ENCODE measurements at regions not wholly inside any gene's neighbourhood (a gene's known extent, or its start where the extent isn't known, plus 50 kb on each side); places are given as distances from the start of the nearest gene placed in this dataset.

GRCh38 chr1:168982778-168983177 is 123.7 kb upstream of the ATP1B1 start:
- Mint-ChIP-seq H3K27me3 (peaks cover 15% of the 10 kb centered on the region), H3K4me3 (no peak overlapping the region)

GRCh38 chr1:168987330-168987729 is 119.2 kb upstream of the ATP1B1 start:
- no peak for ATAC-seq (replicated peaks; ENCODE audit: extremely low read depth, poor library complexity, severe bottlenecking)
- Mint-ChIP-seq H3K27me3 (peaks cover 24% of the 10 kb centered on the region), H3K4me3 (no peak overlapping the region), H3K4me1 (no peaks in the 10 kb centered on the region), H3K27ac (ENCODE audit: low read depth) (no peak overlapping the region), H3K9me3 (no peaks in the 10 kb centered on the region), H3K36me3 (ENCODE audit: insufficient read depth) (no peaks in the 10 kb centered on the region)
- no peak for DNase-seq (ENCODE audit: low spot score in 2 of 2)

More at GRCh38 chr1:168982778-168983177, 123.7 kb upstream of the ATP1B1 start:
- peaks cover 6% of the 10 kb centered on the region for H3K4me1 Mint-ChIP-seq
- H3K27ac Mint-ChIP-seq (ENCODE audit: low read depth) = no peak overlapping the region
- DNase-seq (ENCODE audit: low spot score in 2 of 2) = no peak
- no peak for ATAC-seq (replicated peaks; ENCODE audit: extremely low read depth, poor library complexity, severe bottlenecking)
- no peaks in the 10 kb centered on the region for H3K36me3 Mint-ChIP-seq (ENCODE audit: insufficient read depth)
- H3K9me3 Mint-ChIP-seq = no peaks in the 10 kb centered on the region

GRCh38 chr1:168987923-168988322 is 118.6 kb upstream of the ATP1B1 start:
- Mint-ChIP-seq H3K9me3 (no peaks in the 10 kb centered on the region), H3K27me3 (peaks cover 24% of the 10 kb centered on the region), H3K4me3 (no peak overlapping the region), H3K27ac (ENCODE audit: low read depth) (no peak overlapping the region), H3K4me1 (no peaks in the 10 kb centered on the region), H3K36me3 (ENCODE audit: insufficient read depth) (no peaks in the 10 kb centered on the region)
- no peak for DNase-seq (ENCODE audit: low spot score in 2 of 2)
- no peak for ATAC-seq (replicated peaks; ENCODE audit: extremely low read depth, poor library complexity, severe bottlenecking)

GRCh38 chr1:168989985-168990384 is 116.5 kb upstream of the ATP1B1 start:
- DNase-seq (ENCODE audit: low spot score in 2 of 2) = no peak
- H3K4me3 Mint-ChIP-seq = no peak overlapping the region
- ATAC-seq (replicated peaks; ENCODE audit: extremely low read depth, poor library complexity, severe bottlenecking) = no peak
- no peaks in the 10 kb centered on the region for H3K9me3 Mint-ChIP-seq
- H3K27me3 Mint-ChIP-seq = peaks cover 25% of the 10 kb centered on the region
- no peak overlapping the region for H3K27ac Mint-ChIP-seq (ENCODE audit: low read depth)
- H3K36me3 Mint-ChIP-seq (ENCODE audit: insufficient read depth) = peaks cover 2% of the 10 kb centered on the region
- no peaks in the 10 kb centered on the region for H3K4me1 Mint-ChIP-seq

GRCh38 chr1:168991667-168992475 is 114.6 kb upstream of the ATP1B1 start:
- no peak overlapping the region for H3K4me3 Mint-ChIP-seq
- H3K27ac Mint-ChIP-seq (ENCODE audit: low read depth) = no peak overlapping the region
- ATAC-seq (replicated peaks; ENCODE audit: extremely low read depth, poor library complexity, severe bottlenecking) (no peak), DNase-seq (ENCODE audit: low spot score in 2 of 2) (no peak)
- no peaks in the 10 kb centered on the region for H3K4me1 Mint-ChIP-seq
- H3K9me3 Mint-ChIP-seq = no peaks in the 10 kb centered on the region
- H3K36me3 Mint-ChIP-seq (ENCODE audit: insufficient read depth) = peaks cover 2% of the 10 kb centered on the region
- peaks cover 29% of the 10 kb centered on the region for H3K27me3 Mint-ChIP-seq

- H3K36me3 Mint-ChIP-seq (ENCODE audit: insufficient read depth) = no peaks in the 10 kb centered on the region
- ATAC-seq (replicated peaks; ENCODE audit: extremely low read depth, poor library complexity, severe bottlenecking) (no peak), DNase-seq (ENCODE audit: low spot score in 2 of 2) (no peak)
- H3K27ac Mint-ChIP-seq (ENCODE audit: low read depth) = no peak overlapping the region
- peaks cover 10% of the 10 kb centered on the region for H3K27me3 Mint-ChIP-seq
- H3K4me3 Mint-ChIP-seq = no peak overlapping the region
- no peaks in the 10 kb centered on the region for H3K9me3 Mint-ChIP-seq
- H3K4me1 Mint-ChIP-seq = no peaks in the 10 kb centered on the region
Measured at GRCh38 chr1:169001353-169001752, 105.1 kb upstream of the ATP1B1 start.

- Mint-ChIP-seq H3K27me3 (peaks cover 8% of the 10 kb centered on the region), H3K9me3 (no peaks in the 10 kb centered on the region), H3K27ac (ENCODE audit: low read depth) (no peak overlapping the region), H3K36me3 (ENCODE audit: insufficient read depth) (no peaks in the 10 kb centered on the region), H3K4me3 (no peak overlapping the region), H3K4me1 (no peaks in the 10 kb centered on the region)
- no peak for DNase-seq (ENCODE audit: low spot score in 2 of 2)
- no peak for ATAC-seq (replicated peaks; ENCODE audit: extremely low read depth, poor library complexity, severe bottlenecking)
Measured at GRCh38 chr1:169003864-169004516, 102.5 kb upstream of the ATP1B1 start.

GRCh38 chr1:169005776-169006175 is 100.7 kb upstream of the ATP1B1 start:
- no peaks in the 10 kb centered on the region for H3K36me3 Mint-ChIP-seq (ENCODE audit: insufficient read depth)
- no peak overlapping the region for H3K27ac Mint-ChIP-seq (ENCODE audit: low read depth)
- peaks cover 8% of the 10 kb centered on the region for H3K27me3 Mint-ChIP-seq
- DNase-seq (ENCODE audit: low spot score in 2 of 2) (no peak), ATAC-seq (replicated peaks; ENCODE audit: extremely low read depth, poor library complexity, severe bottlenecking) (no peak)
- H3K4me3 Mint-ChIP-seq = no peak overlapping the region
- no peaks in the 10 kb centered on the region for H3K9me3 Mint-ChIP-seq
- no peaks in the 10 kb centered on the region for H3K4me1 Mint-ChIP-seq

- H3K27ac Mint-ChIP-seq (ENCODE audit: low read depth) = no peak overlapping the region
- no peaks in the 10 kb centered on the region for H3K4me1 Mint-ChIP-seq
- no peaks in the 10 kb centered on the region for H3K9me3 Mint-ChIP-seq
- ATAC-seq (replicated peaks; ENCODE audit: extremely low read depth, poor library complexity, severe bottlenecking) (no peak), DNase-seq (ENCODE audit: low spot score in 2 of 2) (no peak)
- H3K27me3 Mint-ChIP-seq = peaks cover 8% of the 10 kb centered on the region
- no peaks in the 10 kb centered on the region for H3K36me3 Mint-ChIP-seq (ENCODE audit: insufficient read depth)
- no peak overlapping the region for H3K4me3 Mint-ChIP-seq
Measured at GRCh38 chr1:169009666-169010065, 96.8 kb upstream of the ATP1B1 start.

GRCh38 chr1:169012416-169012815 is 94.1 kb upstream of the ATP1B1 start:
- ATAC-seq (replicated peaks; ENCODE audit: extremely low read depth, poor library complexity, severe bottlenecking) (no peak), DNase-seq (ENCODE audit: low spot score in 2 of 2) (no peak)
- no peaks in the 10 kb centered on the region for H3K9me3 Mint-ChIP-seq
- H3K4me1 Mint-ChIP-seq = no peaks in the 10 kb centered on the region
- no peaks in the 10 kb centered on the region for H3K36me3 Mint-ChIP-seq (ENCODE audit: insufficient read depth)
- no peak overlapping the region for H3K27ac Mint-ChIP-seq (ENCODE audit: low read depth)
- H3K27me3 Mint-ChIP-seq = peaks cover 8% of the 10 kb centered on the region
- H3K4me3 Mint-ChIP-seq = no peak overlapping the region

- H3K27me3 Mint-ChIP-seq = no peaks in the 10 kb centered on the region
- H3K9me3 Mint-ChIP-seq = no peaks in the 10 kb centered on the region
- H3K27ac Mint-ChIP-seq (ENCODE audit: low read depth) = no peak overlapping the region
- DNase-seq (ENCODE audit: low spot score in 2 of 2) (no peak), ATAC-seq (replicated peaks; ENCODE audit: extremely low read depth, poor library complexity, severe bottlenecking) (no peak)
- no peaks in the 10 kb centered on the region for H3K4me1 Mint-ChIP-seq
- no peaks in the 10 kb centered on the region for H3K36me3 Mint-ChIP-seq (ENCODE audit: insufficient read depth)
- no peak overlapping the region for H3K4me3 Mint-ChIP-seq
Measured at GRCh38 chr1:169013821-169014220, 92.7 kb upstream of the ATP1B1 start.

GRCh38 chr1:169015464-169015863 is 91.0 kb upstream of the ATP1B1 start:
- no peaks in the 10 kb centered on the region for H3K9me3 Mint-ChIP-seq
- H3K27ac Mint-ChIP-seq (ENCODE audit: low read depth) = no peak overlapping the region
- no peaks in the 10 kb centered on the region for H3K36me3 Mint-ChIP-seq (ENCODE audit: insufficient read depth)
- H3K27me3 Mint-ChIP-seq = no peaks in the 10 kb centered on the region
- no peak for DNase-seq (ENCODE audit: low spot score in 2 of 2)
- no peak overlapping the region for H3K4me3 Mint-ChIP-seq
- ATAC-seq (replicated peaks; ENCODE audit: extremely low read depth, poor library complexity, severe bottlenecking) = no peak
- no peaks in the 10 kb centered on the region for H3K4me1 Mint-ChIP-seq

- peaks cover 2% of the 10 kb centered on the region for H3K27me3 Mint-ChIP-seq
- no peak overlapping the region for H3K4me3 Mint-ChIP-seq
- DNase-seq (ENCODE audit: low spot score in 2 of 2) (no peak), ATAC-seq (replicated peaks; ENCODE audit: extremely low read depth, poor library complexity, severe bottlenecking) (no peak)
- no peaks in the 10 kb centered on the region for H3K36me3 Mint-ChIP-seq (ENCODE audit: insufficient read depth)
- H3K4me1 Mint-ChIP-seq = no peaks in the 10 kb centered on the region
- H3K27ac Mint-ChIP-seq (ENCODE audit: low read depth) = no peak overlapping the region
- no peaks in the 10 kb centered on the region for H3K9me3 Mint-ChIP-seq
Measured at GRCh38 chr1:169018751-169019150, 87.7 kb upstream of the ATP1B1 start.

Data from central memory CD8-positive, alpha-beta T cell (primary cell).